ENCODE measurements at regions not wholly inside any gene's neighbourhood (a gene's known extent, or its start where the extent isn't known, plus 50 kb on each side); places are given as distances from the start of the nearest gene placed in this dataset.

DNA sequence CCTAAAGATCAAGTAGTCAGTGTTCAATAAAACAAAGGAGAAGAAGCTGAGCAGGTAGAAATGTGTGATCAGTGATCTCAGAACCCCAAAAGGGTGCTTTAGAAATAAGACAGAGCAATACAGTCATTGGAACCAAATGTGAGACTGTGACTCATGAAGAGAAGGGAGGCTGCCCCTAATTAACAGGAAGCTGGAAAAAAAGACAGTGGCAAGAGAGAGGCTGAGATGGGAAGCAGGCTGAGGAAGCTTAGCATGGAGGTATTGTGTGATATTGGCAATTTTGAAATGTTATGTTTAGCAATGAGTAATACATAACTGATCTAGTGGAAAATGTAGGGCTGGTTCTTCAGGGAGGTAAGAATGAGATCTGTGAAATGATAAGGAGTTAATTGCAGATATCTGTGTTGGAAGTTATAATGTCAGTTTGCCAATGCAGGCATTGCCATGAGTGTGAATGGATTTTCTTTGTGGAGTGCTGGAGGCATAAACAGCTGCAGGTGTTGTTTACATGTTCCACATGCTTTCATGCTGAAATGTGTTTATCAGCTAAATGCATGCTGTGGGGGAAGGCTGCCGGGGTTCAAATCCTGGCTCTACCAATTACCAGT, 90.6 kb upstream of the CACNA1E start:
- DNase-seq = no peak

DNA sequence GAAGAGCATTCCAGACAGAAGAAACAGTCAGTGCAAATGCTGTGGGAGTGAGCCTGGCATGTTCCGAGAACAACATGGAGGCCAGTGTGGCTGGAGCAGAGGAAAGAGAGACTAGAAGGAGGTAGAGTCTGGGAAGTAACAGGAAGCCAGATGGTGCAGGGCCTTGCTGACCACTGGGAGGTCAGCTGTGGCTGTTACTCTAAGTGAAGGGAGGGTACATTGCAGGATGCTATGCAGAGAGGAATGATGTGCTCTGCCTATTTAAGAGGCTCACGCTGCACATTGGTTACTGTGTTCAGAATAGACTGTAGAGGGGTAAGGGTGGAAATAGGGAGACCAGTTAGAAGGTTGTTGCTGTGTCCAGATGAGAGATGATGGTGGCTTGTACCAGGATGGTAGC, 88.6 kb upstream of the CACNA1E start:
- DNase-seq = no peak

DNA sequence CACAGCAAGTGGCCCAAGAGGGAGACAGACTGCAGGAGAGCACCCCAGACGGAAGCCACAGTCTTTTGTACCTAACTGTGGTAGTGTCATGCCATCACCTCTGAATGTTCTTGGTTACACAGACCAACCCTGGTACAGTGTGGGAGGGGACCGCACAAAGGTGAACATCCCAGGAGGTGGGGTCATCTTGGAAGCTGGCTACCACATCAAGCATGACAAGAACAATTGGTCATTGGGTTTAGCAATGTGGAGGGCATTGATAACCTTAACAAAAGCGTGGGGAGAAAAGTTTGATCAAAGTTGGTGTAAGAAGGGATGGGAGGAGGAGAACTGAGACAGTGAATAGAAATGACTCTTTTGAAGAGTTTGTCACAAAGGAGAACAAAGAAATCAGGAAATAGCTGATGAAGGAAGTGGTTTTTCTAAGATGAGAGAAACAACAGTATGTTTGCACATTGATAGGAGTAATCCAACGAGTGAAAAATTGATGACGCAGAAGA, 87.1 kb upstream of the CACNA1E start:
- peak; percentile 48 to 51 for DNase-seq

DNA sequence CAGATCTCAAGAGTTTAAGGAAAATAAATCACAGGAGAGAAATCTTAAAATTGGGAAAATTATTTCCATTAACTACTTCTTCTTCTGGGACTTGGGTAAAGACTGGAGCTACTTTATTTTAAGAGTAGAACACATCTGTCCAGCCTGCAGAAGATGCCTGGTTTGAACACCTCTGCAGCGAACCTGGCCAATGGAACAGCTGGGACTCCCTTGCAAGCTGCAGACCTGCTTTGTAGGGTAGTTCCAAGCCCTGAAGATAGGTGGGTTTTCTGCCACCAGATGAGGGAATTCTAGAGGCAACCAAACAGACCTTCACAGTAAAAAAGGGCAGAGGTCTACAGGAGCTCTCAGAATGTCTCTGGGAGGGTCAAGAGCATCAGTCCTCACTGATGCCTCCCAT, 86.5 kb upstream of the CACNA1E start:
- DNase-seq = no peak

DNA sequence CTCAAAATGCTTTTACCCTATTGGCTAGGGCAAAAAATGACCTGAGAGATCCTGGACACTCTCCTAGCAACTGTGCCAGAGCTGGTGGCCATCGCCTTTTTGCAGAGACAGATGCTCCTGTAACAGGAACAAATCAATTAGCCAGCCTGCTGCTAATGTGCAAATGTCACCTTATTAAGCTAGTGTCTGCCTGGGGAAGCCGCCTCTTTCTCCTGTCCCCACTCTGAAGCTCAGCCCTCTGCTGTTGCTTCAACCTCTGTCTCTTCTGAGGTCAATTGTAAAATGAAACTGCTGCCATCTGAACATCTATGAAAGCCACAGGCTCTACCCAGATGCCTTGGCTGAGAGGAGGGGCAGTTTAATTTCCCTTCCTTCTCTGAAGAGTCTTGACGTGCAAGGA, 85.5 kb upstream of the CACNA1E start:
- DNase-seq = peak in 1 of 2 donors; percentile 31

GRCh38 chr1:181398544-181398943, 84.8 kb upstream of the CACNA1E start:
- DNase-seq = no peak

- no peak for DNase-seq
Observed at GRCh38 chr1:181405584-181405983, 77.7 kb upstream of the CACNA1E start.

- no peak for DNase-seq
Observed at GRCh38 chr1:181406989-181407388, 76.3 kb upstream of the CACNA1E start.

GRCh38 chr1:181409981-181410380, 73.3 kb upstream of the CACNA1E start:
- no peak for DNase-seq

- no peak for DNase-seq
Observed at GRCh38 chr1:181412746-181413145, 70.6 kb upstream of the CACNA1E start.

- no peak for DNase-seq
Observed at GRCh38 chr1:181413195-181413815, 70.0 kb upstream of the CACNA1E start.

DNA sequence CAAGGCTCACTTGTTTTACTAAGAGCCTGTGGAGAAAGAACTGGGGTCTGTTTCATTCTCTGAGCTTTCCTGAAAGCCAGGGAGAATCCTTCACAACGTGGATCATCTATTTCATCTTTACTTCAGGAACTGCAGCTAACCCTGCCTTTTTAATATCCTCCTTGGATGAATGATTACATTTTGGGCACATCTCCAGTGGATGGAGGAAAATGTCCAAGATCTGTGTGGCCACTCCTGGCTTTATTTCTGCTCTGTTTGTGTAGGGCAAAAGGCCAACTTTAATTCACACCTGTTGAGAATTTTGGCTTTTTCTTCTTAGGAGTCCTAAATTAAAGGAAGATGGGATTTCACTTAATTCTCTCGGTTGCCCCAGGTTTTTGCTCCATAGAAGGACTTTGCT, 69.5 kb upstream of the CACNA1E start:
- DNase-seq = no peak

- DNase-seq = no peak
Observed at GRCh38 chr1:181416268-181416860, 67.0 kb upstream of the CACNA1E start.

DNA sequence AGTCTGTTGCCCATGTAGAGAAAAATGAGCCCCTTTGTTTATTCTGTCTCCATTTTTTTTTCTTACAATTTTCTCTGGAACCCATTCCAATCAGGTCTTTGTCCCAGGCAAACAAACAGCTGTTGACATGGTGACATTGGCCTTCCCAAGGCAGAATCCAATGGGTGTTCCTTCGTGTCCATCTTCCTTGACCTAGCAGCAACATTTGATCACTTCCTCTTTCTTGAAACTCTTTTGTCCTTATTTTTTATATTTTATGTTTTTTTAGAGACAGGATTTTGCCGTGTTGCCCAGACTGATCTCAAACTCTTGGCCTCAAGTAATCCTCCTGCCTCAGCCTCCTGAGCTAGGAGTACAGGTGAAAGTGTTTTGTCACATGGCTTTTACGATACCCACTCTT, 65.4 kb upstream of the CACNA1E start:
- DNase-seq = no peak

DNA sequence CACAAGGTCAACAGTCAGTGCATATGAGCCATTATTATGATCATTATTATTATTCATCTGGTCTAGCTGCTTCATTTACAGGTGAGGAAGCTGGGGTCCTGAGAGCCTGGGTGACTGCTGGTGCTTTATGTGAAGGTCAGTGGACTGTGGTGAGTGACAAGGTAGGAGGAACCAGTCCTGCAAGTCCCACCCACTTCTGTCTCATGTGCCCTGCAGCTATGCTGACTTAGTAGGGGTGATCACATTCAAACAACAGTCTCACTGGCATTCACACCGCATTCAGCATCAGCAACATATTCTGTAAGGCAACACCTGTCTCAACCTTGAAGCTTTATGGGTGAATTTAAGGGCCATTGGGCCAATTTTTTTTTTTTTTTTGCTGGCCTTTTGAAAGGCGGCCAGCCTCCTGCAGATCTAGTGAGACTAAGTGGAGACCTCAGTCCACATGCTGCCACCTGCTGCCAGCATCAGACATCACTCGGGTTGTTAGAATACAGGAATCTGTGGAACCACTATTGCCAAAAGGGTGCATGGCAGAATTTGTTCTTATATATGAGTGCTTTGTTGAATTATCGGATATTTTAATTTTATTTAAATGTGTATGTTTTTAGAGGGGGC, 59.9 kb upstream of the CACNA1E start:
- peak; percentile 19 to 42 for DNase-seq

GRCh38 chr1:181424786-181425403, 58.4 kb upstream of the CACNA1E start:
- peak; percentile 66 to 78 for DNase-seq

- no peak for DNase-seq
Observed at GRCh38 chr1:181425566-181425965, 57.8 kb upstream of the CACNA1E start.

GRCh38 chr1:181429462-181429861, 53.9 kb upstream of the CACNA1E start:
- no peak for DNase-seq

DNA sequence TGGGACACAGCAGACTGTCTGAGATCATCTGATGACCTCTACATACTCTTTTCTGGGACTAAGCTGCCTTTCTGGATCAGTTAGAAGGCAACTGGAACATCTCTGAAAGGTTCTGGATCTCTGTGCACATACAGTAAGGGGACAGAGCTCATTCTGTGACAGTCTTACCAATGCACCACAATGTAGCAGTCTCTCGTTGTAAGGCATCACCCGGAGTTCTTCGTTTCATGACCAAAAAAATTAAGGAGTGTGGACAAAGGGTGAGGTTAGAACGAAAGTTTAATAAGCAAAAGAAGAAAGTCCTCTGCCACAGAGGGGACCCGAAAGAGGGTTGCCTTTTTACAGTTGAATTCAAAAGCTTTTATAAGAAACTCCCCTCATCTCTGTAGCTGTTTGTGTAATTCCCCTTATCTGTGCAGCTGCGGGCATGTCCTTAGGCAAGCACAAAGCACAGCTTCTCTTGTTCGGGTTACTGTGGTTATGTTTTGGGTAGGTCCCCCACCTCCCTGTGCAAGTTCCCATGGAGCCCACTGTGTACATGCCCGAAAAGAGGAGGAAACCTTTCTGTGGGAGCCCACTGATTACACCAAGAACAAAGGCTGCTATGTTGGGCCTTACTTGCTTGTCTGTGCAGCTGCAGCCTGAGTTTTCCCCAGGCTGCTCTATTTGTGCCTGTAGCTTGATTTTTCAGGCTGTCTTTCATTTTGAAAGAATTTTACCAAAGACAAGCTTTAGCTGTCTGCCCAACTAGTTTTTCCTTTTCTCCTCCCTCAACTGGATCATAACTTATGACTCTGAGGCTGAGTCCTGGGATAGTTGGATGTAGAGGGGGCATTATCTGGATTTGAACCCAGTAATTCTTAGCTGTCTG, 53.1 kb upstream of the CACNA1E start:
- DNase-seq = no peak
